ENCODE measurements at regions not wholly inside any gene's neighbourhood (a gene's known extent, or its start where the extent isn't known, plus 50 kb on each side); places are given as distances from the start of the nearest gene placed in this dataset.

GRCh38 chr12:71046215-71046614 is 111.6 kb downstream of the TSPAN8 start:
- intact Hi-C loops (cut with micrococcal nuclease) = no loop called here

GRCh38 chr12:71045781-71046180 is 112.0 kb downstream of the TSPAN8 start:
- no peak for ATAC-seq (ENCODE audit: low read depth)
- H3K9me3 Mint-ChIP-seq (ENCODE audit: insufficient read depth) = no peaks in the 10 kb centered on the region
- H3K4me3 Mint-ChIP-seq = no peak overlapping the region
- Histone ChIP-seq H3K4me2 (replicated peaks; ENCODE audit: low read depth, low read length, poor library complexity, severe bottlenecking) (no peak overlapping the region), H3K4me3 (ENCODE audit: control extremely low read depth in 1 of 5, extremely low read depth in 1 of 5, insufficient read depth in 1 of 5, low read depth in 2 of 5, low read length in 4 of 5) (no peak overlapping the region), H3K9me3 (ENCODE audit: control extremely low read depth in 1 of 3, control insufficient read depth in 2 of 3, insufficient read depth in 1 of 3, low read length in 2 of 3) (no peaks in the 10 kb centered on the region), H3K36me3 (replicated peaks in 1 of 2; ENCODE audit: control extremely low read depth in 1 of 2, control insufficient read depth in 1 of 2, extremely low read depth in 1 of 2, insufficient read depth in 2 of 2, low read length in 1 of 2) (no peaks in the 10 kb centered on the region), H3K9ac (ENCODE audit: low read length) (no peak overlapping the region), H3K27me3 (replicated peaks in 1 of 4; ENCODE audit: control extremely low read depth in 1 of 4, control insufficient read depth in 3 of 4, insufficient read depth in 4 of 4, low read length in 3 of 4) (no peaks in the 10 kb centered on the region), H2AFZ (ENCODE audit: insufficient read depth, low read depth, low read length, poor library complexity, severe bottlenecking) (no peak overlapping the region), H3K4me1 (ENCODE audit: control insufficient read depth in 2 of 2, insufficient read depth in 2 of 2, low read length in 2 of 2) (no peaks in the 10 kb centered on the region), H3K79me2 (ENCODE audit: control insufficient read depth, insufficient read depth, low read length) (no peaks in the 10 kb centered on the region), H3K27ac (ENCODE audit: low read length in 2 of 2) (no peak overlapping the region), H4K20me1 (ENCODE audit: control insufficient read depth, insufficient read depth, low read length, poor library complexity, severe bottlenecking) (no peaks in the 10 kb centered on the region)
- POLR2A ChIA-PET = no interaction called here
- CTCF ChIA-PET = no interaction called here
- intact Hi-C loops (cut with micrococcal nuclease) = no loop called here
- no peak overlapping the region for H3K27ac Mint-ChIP-seq
- no peak for TF ChIP-seq CTCF (IDR thresholded peaks at IDR 0.05)
- no peak for TF ChIP-seq EZH2 (IDR thresholded peaks at IDR 0.05; ENCODE audit: borderline replicate concordance, insufficient read depth, low read depth, low read length, poor library complexity, severe bottlenecking)
- H3K4me1 Mint-ChIP-seq = no peaks in the 10 kb centered on the region
- H3K27me3 Mint-ChIP-seq = no peaks in the 10 kb centered on the region
- no peak for DNase-seq
- 10% methylated on average over 1 of the region's 1 CpG for WGBS (ENCODE audit: insufficient coverage)

More at GRCh38 chr12:71046215-71046614, 111.6 kb downstream of the TSPAN8 start:
- no peaks in the 10 kb centered on the region for H3K4me1 Mint-ChIP-seq
- H3K4me1 ChIP-seq (ENCODE audit: control insufficient read depth in 2 of 2, insufficient read depth in 2 of 2, low read length in 2 of 2) = no peaks in the 10 kb centered on the region
- no peak overlapping the region for H3K4me3 Mint-ChIP-seq
- CTCF ChIA-PET = no interaction called here
- no peak overlapping the region for H3K4me2 ChIP-seq (replicated peaks; ENCODE audit: low read depth, low read length, poor library complexity, severe bottlenecking)
- H3K4me3 ChIP-seq (ENCODE audit: control extremely low read depth in 1 of 5, extremely low read depth in 1 of 5, insufficient read depth in 1 of 5, low read depth in 2 of 5, low read length in 4 of 5) = no peak overlapping the region
- no peaks in the 10 kb centered on the region for H3K27me3 Mint-ChIP-seq
- H3K9ac ChIP-seq (ENCODE audit: low read length) = no peak overlapping the region
- H3K9me3 Mint-ChIP-seq (ENCODE audit: insufficient read depth) = no peaks in the 10 kb centered on the region
- no peaks in the 10 kb centered on the region for H3K27me3 ChIP-seq (replicated peaks in 1 of 4; ENCODE audit: control extremely low read depth in 1 of 4, control insufficient read depth in 3 of 4, insufficient read depth in 4 of 4, low read length in 3 of 4)
- POLR2A ChIA-PET = no interaction called here
- H4K20me1 ChIP-seq (ENCODE audit: control insufficient read depth, insufficient read depth, low read length, poor library complexity, severe bottlenecking) = no peaks in the 10 kb centered on the region
- DNase-seq = no peak
- no peak for TF ChIP-seq CTCF (IDR thresholded peaks at IDR 0.05)
- H3K79me2 ChIP-seq (ENCODE audit: control insufficient read depth, insufficient read depth, low read length) = no peaks in the 10 kb centered on the region
- H3K27ac Mint-ChIP-seq = no peak overlapping the region
- H2AFZ ChIP-seq (ENCODE audit: insufficient read depth, low read depth, low read length, poor library complexity, severe bottlenecking) = no peak overlapping the region
- no peak overlapping the region for H3K27ac ChIP-seq (ENCODE audit: low read length in 2 of 2)
- no peaks in the 10 kb centered on the region for H3K9me3 ChIP-seq (ENCODE audit: control extremely low read depth in 1 of 3, control insufficient read depth in 2 of 3, insufficient read depth in 1 of 3, low read length in 2 of 3)
- H3K36me3 ChIP-seq (replicated peaks in 1 of 2; ENCODE audit: control extremely low read depth in 1 of 2, control insufficient read depth in 1 of 2, extremely low read depth in 1 of 2, insufficient read depth in 2 of 2, low read length in 1 of 2) = no peaks in the 10 kb centered on the region
- ATAC-seq (ENCODE audit: low read depth) = no peak
